Fibroblast of villous mesenchyme (primary cell): ENCODE measurements at regions not wholly inside any gene's neighbourhood (a gene's known extent, or its start where the extent isn't known, plus 50 kb on each side); places are given as distances from the start of the nearest gene placed in this dataset.
A peak's percentile ranks its signal among the peaks of the same experiment; 100 is the strongest.

Experiments
- DNase-seq: peaks from one replicate; pipeline ENCODE4 v3.0.0-alpha.2; 2010; ENCODE audit warnings: low read depth
- H3K4me3 ChIP-seq: 2 replicates; pipeline ENCODE4 v1.5.1; 2011; ENCODE audit warnings: low read depth, mild to moderate bottlenecking, low read length
- TF ChIP-seq, protein P1 (sequence below): IDR thresholded peaks from 2 replicates; pipeline ENCODE4 v1.5.1; 2012; ENCODE audit warnings: low read depth, mild to moderate bottlenecking, low read length; ENCODE audit not compliant: insufficient read depth

DNA sequence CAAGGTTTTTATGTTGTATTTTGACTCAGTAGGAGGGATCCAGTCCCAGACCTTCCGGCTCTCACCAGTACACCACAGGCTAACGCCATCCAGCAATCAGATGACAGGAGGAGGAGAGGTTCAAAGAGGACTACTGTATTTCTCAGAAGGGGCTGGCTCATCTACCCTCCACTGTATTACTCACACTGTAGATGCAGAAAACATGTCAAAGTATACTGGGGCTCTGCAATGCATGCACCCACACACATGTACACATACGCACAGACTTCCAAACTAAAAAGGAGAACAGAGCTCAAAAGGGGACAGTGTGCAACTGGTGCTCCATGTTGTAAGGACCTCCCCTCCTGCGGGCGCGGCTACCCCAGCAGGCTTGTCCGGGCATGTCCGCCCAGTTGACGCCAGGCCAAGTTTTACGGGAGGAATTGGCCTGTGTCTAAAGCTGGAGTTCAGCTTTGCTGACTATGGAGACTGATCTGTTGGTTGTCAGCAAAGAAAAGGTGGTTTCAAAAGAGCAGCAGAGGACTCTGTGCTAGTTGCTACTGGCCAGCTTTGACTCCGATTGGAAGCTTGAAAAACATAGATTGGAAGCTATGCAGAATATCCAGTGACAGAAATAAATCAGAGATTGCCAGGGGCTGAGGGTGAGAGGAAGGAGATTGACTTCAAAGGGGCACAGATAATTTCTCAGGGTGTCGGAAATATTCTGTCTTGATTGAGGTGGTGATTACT lies 314.2 kb downstream of the DLEU7 start:
- peak; percentile 90 for DNase-seq
- TF ChIP-seq, protein P1, sequence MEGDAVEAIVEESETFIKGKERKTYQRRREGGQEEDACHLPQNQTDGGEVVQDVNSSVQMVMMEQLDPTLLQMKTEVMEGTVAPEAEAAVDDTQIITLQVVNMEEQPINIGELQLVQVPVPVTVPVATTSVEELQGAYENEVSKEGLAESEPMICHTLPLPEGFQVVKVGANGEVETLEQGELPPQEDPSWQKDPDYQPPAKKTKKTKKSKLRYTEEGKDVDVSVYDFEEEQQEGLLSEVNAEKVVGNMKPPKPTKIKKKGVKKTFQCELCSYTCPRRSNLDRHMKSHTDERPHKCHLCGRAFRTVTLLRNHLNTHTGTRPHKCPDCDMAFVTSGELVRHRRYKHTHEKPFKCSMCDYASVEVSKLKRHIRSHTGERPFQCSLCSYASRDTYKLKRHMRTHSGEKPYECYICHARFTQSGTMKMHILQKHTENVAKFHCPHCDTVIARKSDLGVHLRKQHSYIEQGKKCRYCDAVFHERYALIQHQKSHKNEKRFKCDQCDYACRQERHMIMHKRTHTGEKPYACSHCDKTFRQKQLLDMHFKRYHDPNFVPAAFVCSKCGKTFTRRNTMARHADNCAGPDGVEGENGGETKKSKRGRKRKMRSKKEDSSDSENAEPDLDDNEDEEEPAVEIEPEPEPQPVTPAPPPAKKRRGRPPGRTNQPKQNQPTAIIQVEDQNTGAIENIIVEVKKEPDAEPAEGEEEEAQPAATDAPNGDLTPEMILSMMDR, result no peak
- H3K4me3 ChIP-seq, result no peak overlapping the region

DNA sequence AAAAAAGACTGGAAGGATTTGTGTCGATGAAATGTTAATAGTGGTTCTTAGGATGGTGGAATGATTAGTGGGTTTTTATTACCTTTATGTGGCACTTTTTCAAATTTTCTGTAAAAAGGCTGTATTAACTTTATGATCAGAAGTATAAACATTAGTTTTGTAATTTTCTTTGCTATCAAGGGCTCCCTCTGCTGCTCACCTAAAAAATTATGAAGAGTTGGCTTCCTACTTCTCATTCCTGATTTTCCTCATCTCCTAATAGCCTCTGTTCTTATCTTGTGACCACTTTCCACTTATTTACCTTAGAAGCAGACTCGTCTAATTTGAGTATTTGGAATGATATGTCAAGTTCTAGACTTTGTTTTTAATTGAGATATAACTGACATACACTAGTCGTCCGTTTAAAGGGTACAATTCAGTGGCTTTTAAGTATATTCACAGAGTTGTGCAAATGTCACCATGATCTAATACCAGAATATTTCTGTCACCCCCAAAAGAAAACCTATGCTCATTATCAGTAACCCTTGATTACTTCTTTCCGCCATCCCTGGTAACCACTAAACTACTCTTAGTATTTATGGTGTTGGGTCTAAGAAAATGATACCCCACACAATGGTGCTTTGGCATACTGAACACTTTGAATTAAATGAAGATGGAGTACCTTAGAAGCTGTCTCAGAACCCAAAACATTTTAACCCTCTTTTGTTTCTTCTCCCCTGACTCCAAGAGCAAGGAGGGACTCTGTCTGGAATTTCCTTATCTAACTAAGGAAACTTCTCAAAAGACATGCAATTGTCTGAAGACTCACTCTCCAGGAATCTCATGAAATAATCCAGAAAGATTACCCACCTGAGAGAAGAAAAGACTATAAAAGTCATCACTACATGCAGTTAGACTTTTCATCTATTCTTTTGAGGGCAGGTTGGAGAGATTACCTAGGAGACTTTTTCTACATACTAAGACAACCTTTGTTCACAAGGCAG lies 311.3 kb downstream of the DLEU7 start:
- DNase-seq, result peak; percentile 61
- TF ChIP-seq, protein P1, result peak; percentile 54
- H3K4me3 ChIP-seq, result no peak overlapping the region

- no peak for DNase-seq
- TF ChIP-seq, protein P1, result no peak
- H3K4me3 ChIP-seq, result no peak overlapping the region
Observed at GRCh38 chr13:50535050-50535449, 308.4 kb downstream of the DLEU7 start.

DNA sequence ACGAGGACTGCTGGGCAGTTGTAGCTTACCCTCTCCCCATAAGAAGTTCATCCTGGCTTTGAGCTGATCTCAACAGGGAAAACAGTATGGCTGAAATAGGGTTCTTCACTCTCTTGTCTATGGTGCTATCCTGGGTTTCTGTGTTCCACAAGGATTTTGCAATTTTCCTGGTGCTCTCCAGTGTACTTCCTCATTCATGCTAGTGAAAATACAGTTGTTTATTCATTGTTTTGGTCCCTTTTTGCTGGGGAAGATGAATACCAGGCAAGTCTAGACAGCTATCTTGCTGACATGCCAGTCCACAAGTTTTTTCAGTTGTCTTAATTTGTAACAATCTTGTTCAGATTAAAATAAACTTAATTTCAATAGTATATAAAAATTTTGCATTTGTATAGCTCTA lies 306.5 kb downstream of the DLEU7 start:
- no peak overlapping the region for H3K4me3 ChIP-seq
- TF ChIP-seq, protein P1, result no peak
- DNase-seq, result no peak

- TF ChIP-seq, protein P1, result no peak
- no peak for DNase-seq
- no peak overlapping the region for H3K4me3 ChIP-seq
Observed at GRCh38 chr13:50539791-50540530, 303.5 kb downstream of the DLEU7 start.

DNA sequence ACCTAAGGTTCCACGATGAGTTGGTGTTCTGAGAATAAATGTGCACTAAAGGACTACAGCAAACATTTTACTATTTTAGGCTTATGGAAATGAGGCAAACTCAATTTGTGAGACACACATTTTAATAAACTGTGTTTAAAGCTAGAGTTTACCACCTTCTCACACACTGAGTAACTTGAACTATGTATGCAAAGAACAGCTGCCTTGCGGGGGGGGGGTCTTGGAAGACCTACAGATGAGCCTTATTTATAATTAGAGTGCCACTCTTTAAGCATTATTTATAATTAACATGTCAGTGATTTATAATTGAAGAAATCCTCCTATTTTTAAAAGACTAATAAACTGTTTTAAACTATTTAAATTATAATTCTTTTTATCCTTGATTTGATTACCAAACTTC lies 300.4 kb downstream of the DLEU7 start:
- no peak for DNase-seq
- H3K4me3 ChIP-seq, result no peak overlapping the region
- TF ChIP-seq, protein P1, result no peak
